GM18511 (cell line): ENCODE measurements at regions not wholly inside any gene's neighbourhood (a gene's known extent, or its start where the extent isn't known, plus 50 kb on each side); places are given as distances from the start of the nearest gene placed in this dataset.

Experiments
- ATAC-seq: cut with Tn5 transposase; IDR thresholded peaks from one replicate; pipeline ENCODE4 v1.9.1; 2021; ENCODE audit warnings: mild to moderate bottlenecking, moderate library complexity; ENCODE audit not compliant: unreplicated experiment

GRCh38 chr12:67929384-67929772 lies 59.9 kb upstream of the IFNG-AS1 start:
- ATAC-seq: no peak

- ATAC-seq: no peak
Measured at GRCh38 chr12:67937822-67938221, 51.4 kb upstream of the IFNG-AS1 start.
